GM23248 (cell line): ENCODE measurements at regions not wholly inside any gene's neighbourhood (a gene's known extent, or its start where the extent isn't known, plus 50 kb on each side); places are given as distances from the start of the nearest gene placed in this dataset.

Source experiments
- DNase-seq: peaks from one replicate; pipeline ENCODE4 v3.0.0-alpha.2; 2015
- H2AFZ ChIP-seq: fragments of 200-600 bp; sonication (generic); 2 replicates; pipeline ENCODE4 v1.6.1; 2016; ENCODE audit warnings: antibody characterized with exemption
- H3F3A ChIP-seq: fragments of 200-600 bp; sonication (generic); 2 replicates; pipeline ENCODE4 v1.6.1; 2016; ENCODE audit warnings: mild to moderate bottlenecking, antibody characterized with exemption, mixed run types; ENCODE audit not compliant: insufficient read depth
- H3K27ac ChIP-seq: fragments of 200-600 bp; sonication (generic); 2 replicates; pipeline ENCODE4 v1.5.1; 2016; ENCODE audit warnings: mild to moderate bottlenecking
- H3K27me3 ChIP-seq: fragments of 200-600 bp; sonication (generic); replicated peaks from 2 replicates; pipeline ENCODE4 v1.6.1; 2016; ENCODE audit warnings: mild to moderate bottlenecking; ENCODE audit not compliant: insufficient read depth
- H3K36me3 ChIP-seq: fragments of 200-600 bp; sonication (generic); 2 replicates; pipeline ENCODE4 v1.6.1; 2016; ENCODE audit warnings: low read depth, mild to moderate bottlenecking
- H3K4me1 ChIP-seq: fragments of 200-600 bp; sonication (generic); 2 replicates; pipeline ENCODE4 v1.6.1; 2016; ENCODE audit warnings: mild to moderate bottlenecking; ENCODE audit not compliant: insufficient read depth
- H3K4me2 ChIP-seq: fragments of 200-600 bp; sonication (generic); one replicate; pipeline ENCODE4 v1.6.1; 2016; ENCODE audit warnings: mild to moderate bottlenecking; ENCODE audit not compliant: unreplicated experiment
- H3K4me3 ChIP-seq: fragments of 200-600 bp; sonication (generic); 2 replicates; pipeline ENCODE4 v1.5.1; 2016; ENCODE audit warnings: mild to moderate bottlenecking
- H3K79me2 ChIP-seq: fragments of 200-600 bp; sonication (generic); 2 replicates; pipeline ENCODE4 v1.6.1; 2016; ENCODE audit warnings: mild to moderate bottlenecking; ENCODE audit not compliant: insufficient read depth
- H3K9ac ChIP-seq: fragments of 200-600 bp; sonication (generic); 2 replicates; pipeline ENCODE4 v1.6.1; 2016; ENCODE audit warnings: mild to moderate bottlenecking
- H3K9me2 ChIP-seq: fragments of 200-600 bp; sonication (generic); 2 replicates; pipeline ENCODE4 v1.6.1; 2016; ENCODE audit warnings: mixed run types, mild to moderate bottlenecking, moderate library complexity; ENCODE audit not compliant: insufficient read depth
- H3K9me3 ChIP-seq: fragments of 200-600 bp; sonication (generic); one replicate; pipeline ENCODE4 v1.6.1; 2017; ENCODE audit warnings: low read depth
- H4K20me1 ChIP-seq: fragments of 200-600 bp; sonication (generic); 2 replicates; pipeline ENCODE4 v1.6.0; 2016; ENCODE audit not compliant: insufficient read depth
- EZH2 ChIP-seq: fragments of 200-600 bp; sonication (generic); IDR thresholded peaks from 2 replicates; pipeline ENCODE4 v1.6.1; 2018; ENCODE audit warnings: antibody characterized with exemption, mild to moderate bottlenecking; ENCODE audit not compliant: insufficient read depth, poor library complexity, severe bottlenecking
- EZH2phosphoT487 ChIP-seq: fragments of 200-600 bp; sonication (generic); IDR thresholded peaks from 2 replicates; pipeline ENCODE4 v1.6.1; 2018; ENCODE audit warnings: antibody characterized with exemption, moderate library complexity, mild to moderate bottlenecking, low read depth; ENCODE audit not compliant: insufficient read depth
- WGBS, 2 experiments: methylation state at CpG; one replicate each; pipeline ENCODE4 v1.1.6; 2015 to 2017; ENCODE audit warnings: low lambda C conversion rate in 2 of 2, low coverage in 1 of 2; ENCODE audit errors: missing lambda C conversion rate in 2 of 2; 5-methylcytosine and 5-hydroxymethylcytosine counted together
- in situ Hi-C: fragments of 300-500 bp; cut with MboI; formaldehyde crosslinking; loops from 2 replicates; pipeline ENCODE4 v1.15.0; 2020

GRCh38 chr13:21849323-21849722 lies 178.4 kb downstream of the FGF9 start:
- Histone ChIP-seq H3K4me2 (no peak overlapping the region), H3K27me3 (no peaks in the 10 kb centered on the region), H4K20me1 (no peaks in the 10 kb centered on the region), H2AFZ (no peak overlapping the region), H3K9me2 (no peaks in the 10 kb centered on the region), H3K36me3 (no peaks in the 10 kb centered on the region), H3K4me3 (no peak overlapping the region), H3K79me2 (no peaks in the 10 kb centered on the region), H3F3A (no peaks in the 10 kb centered on the region), H3K4me1 (no peaks in the 10 kb centered on the region), H3K9me3 (no peaks in the 10 kb centered on the region), H3K9ac (no peak overlapping the region), H3K27ac (no peak overlapping the region)
- in situ Hi-C loops, result no loop called here
- TF ChIP-seq EZH2, result no peak
- TF ChIP-seq EZH2phosphoT487, result no peak
- 31 to 36% methylated on average over 2 of the region's 2 CpGs for WGBS, 2 experiments
- peak; percentile 48 for DNase-seq

GRCh38 chr13:21850013-21851006 lies 179.4 kb downstream of the FGF9 start:
- no peak overlapping the region for H3K4me2 ChIP-seq
- in situ Hi-C loops, result no loop called here

GRCh38 chr13:21852043-21852442 lies 181.2 kb downstream of the FGF9 start:
- Histone ChIP-seq H3K36me3 (no peaks in the 10 kb centered on the region), H3K9ac (no peak overlapping the region), H3K27me3 (no peaks in the 10 kb centered on the region), H3K9me3 (no peaks in the 10 kb centered on the region), H3K27ac (no peak overlapping the region), H3K79me2 (no peaks in the 10 kb centered on the region), H4K20me1 (no peaks in the 10 kb centered on the region), H3K4me2 (no peak overlapping the region), H3K9me2 (no peaks in the 10 kb centered on the region), H2AFZ (no peak overlapping the region), H3K4me1 (no peaks in the 10 kb centered on the region), H3K4me3 (no peak overlapping the region), H3F3A (no peaks in the 10 kb centered on the region)
- peak; percentile 36 for DNase-seq
- in situ Hi-C loops, result no loop called here
- WGBS, 2 experiments, result 28 to 41% methylated on average over 1 of the region's 1 CpG
- TF ChIP-seq EZH2phosphoT487, result no peak
- TF ChIP-seq EZH2, result no peak

More at GRCh38 chr13:21850013-21851006, 179.4 kb downstream of the FGF9 start:
- Histone ChIP-seq H4K20me1 (no peaks in the 10 kb centered on the region), H3K27ac (no peak overlapping the region), H3K4me3 (no peak overlapping the region), H3K27me3 (no peaks in the 10 kb centered on the region), H3K36me3 (no peaks in the 10 kb centered on the region), H3K79me2 (no peaks in the 10 kb centered on the region), H3K4me1 (no peaks in the 10 kb centered on the region), H3F3A (no peaks in the 10 kb centered on the region), H3K9me2 (no peaks in the 10 kb centered on the region), H3K9ac (no peak overlapping the region), H2AFZ (no peak overlapping the region), H3K9me3 (no peaks in the 10 kb centered on the region)
- peak; percentile 20 for DNase-seq
- TF ChIP-seq EZH2 (no peak), EZH2phosphoT487 (no peak)
- WGBS, 2 experiments, result 44 to 48% methylated on average over 11 of the region's 11 CpGs

DNA sequence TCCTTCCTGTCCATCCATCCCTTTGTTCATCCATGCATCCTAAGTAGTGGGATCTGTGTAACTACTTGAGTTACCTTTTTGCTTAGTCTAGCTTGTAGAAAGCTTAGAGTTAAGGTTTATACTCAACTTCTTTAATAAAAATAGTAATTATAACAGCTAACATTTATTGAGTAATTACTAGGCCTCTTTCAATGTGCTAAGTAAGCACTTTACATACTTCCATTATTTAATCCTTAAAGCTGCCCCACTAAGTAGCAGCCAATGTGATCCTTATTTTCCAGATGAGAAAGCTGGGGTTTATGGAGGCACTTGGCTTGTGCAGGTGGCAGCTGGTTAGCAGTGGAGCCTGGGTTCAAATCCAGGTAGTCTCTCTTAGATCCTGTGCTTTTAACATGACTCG lies 182.9 kb downstream of the FGF9 start:
- Histone ChIP-seq H3K27me3 (no peaks in the 10 kb centered on the region), H3K4me2 (no peak overlapping the region), H3K9ac (no peak overlapping the region), H3K36me3 (no peaks in the 10 kb centered on the region), H3K27ac (no peak overlapping the region), H2AFZ (no peak overlapping the region), H3K4me3 (no peak overlapping the region), H3K9me3 (no peaks in the 10 kb centered on the region), H3F3A (no peaks in the 10 kb centered on the region), H4K20me1 (no peaks in the 10 kb centered on the region), H3K9me2 (no peaks in the 10 kb centered on the region), H3K4me1 (no peaks in the 10 kb centered on the region), H3K79me2 (no peaks in the 10 kb centered on the region)
- TF ChIP-seq EZH2, result no peak
- 65 to 68% methylated on average over 1 of the region's 1 CpG for WGBS, 2 experiments
- DNase-seq, result no peak
- in situ Hi-C loops, result no loop called here

- Histone ChIP-seq H3K9ac (no peak overlapping the region), H3K27me3 (no peaks in the 10 kb centered on the region), H3K9me2 (no peaks in the 10 kb centered on the region), H3K4me2 (no peak overlapping the region), H3K79me2 (no peaks in the 10 kb centered on the region), H2AFZ (no peak overlapping the region), H3F3A (no peaks in the 10 kb centered on the region), H3K9me3 (no peaks in the 10 kb centered on the region), H3K36me3 (no peaks in the 10 kb centered on the region), H4K20me1 (no peaks in the 10 kb centered on the region), H3K4me3 (no peak overlapping the region), H3K27ac (no peak overlapping the region), H3K4me1 (no peaks in the 10 kb centered on the region)
- TF ChIP-seq EZH2, result no peak
- no peak for TF ChIP-seq EZH2phosphoT487
- in situ Hi-C loops, result no loop called here
- no peak for DNase-seq
These were observed 197.9 kb downstream of the FGF9 start for GRCh38 chr13:21868823-21869222.
